HG02884 (cell line): ENCODE measurements at regions not wholly inside any gene's neighbourhood (a gene's known extent, or its start where the extent isn't known, plus 50 kb on each side); places are given as distances from the start of the nearest gene placed in this dataset.
"Not testable (repeated sequence)": the region's sequence is repeated elsewhere in the genome, so short reads cannot be mapped to it uniquely, and the experiment has no call there.

ENCODE experiments used
- ATAC-seq: cut with Tn5 transposase; IDR thresholded peaks from one replicate; pipeline ENCODE4 v1.9.1; 2021; ENCODE audit warnings: mild to moderate bottlenecking, moderate library complexity; ENCODE audit not compliant: unreplicated experiment

- ATAC-seq, result no peak
Measured at GRCh38 chr12:23236066-23236780, 611.3 kb downstream of the ETNK1 start.

- no peak for ATAC-seq
Measured at GRCh38 chr12:23236811-23237210, 611.8 kb downstream of the ETNK1 start.

GRCh38 chr12:23238190-23238589, 613.2 kb downstream of the ETNK1 start:
- no peak for ATAC-seq

GRCh38 chr12:23238957-23239356, 614.0 kb downstream of the ETNK1 start:
- no peak for ATAC-seq

GRCh38 chr12:23245186-23245585, 620.2 kb downstream of the ETNK1 start:
- ATAC-seq, result no peak

- no peak for ATAC-seq
Measured at GRCh38 chr12:23253191-23253590, 628.2 kb downstream of the ETNK1 start.

- ATAC-seq, result not testable (repeated sequence)
Measured at GRCh38 chr12:23253910-23254309, 628.9 kb downstream of the ETNK1 start.

GRCh38 chr12:23259558-23259957, 634.6 kb downstream of the ETNK1 start:
- no peak for ATAC-seq

GRCh38 chr12:23262670-23263069, 637.7 kb downstream of the ETNK1 start:
- ATAC-seq, result no peak

GRCh38 chr12:23277831-23278230, 652.9 kb downstream of the ETNK1 start:
- ATAC-seq, result no peak

- ATAC-seq, result no peak
Measured at GRCh38 chr12:23281295-23281694, 656.3 kb downstream of the ETNK1 start.

GRCh38 chr12:23282701-23283100, 657.7 kb downstream of the ETNK1 start:
- ATAC-seq, result no peak

- ATAC-seq, result not testable (repeated sequence)
Measured at GRCh38 chr12:23285764-23286530, 661.0 kb downstream of the ETNK1 start.

GRCh38 chr12:23290627-23291330, 658.7 kb downstream of the SOX5 start:
- ATAC-seq, result no peak

- no peak for ATAC-seq
Measured at GRCh38 chr12:23303220-23303619, 646.2 kb downstream of the SOX5 start.

GRCh38 chr12:23303821-23304220, 645.6 kb downstream of the SOX5 start:
- ATAC-seq, result no peak

GRCh38 chr12:23333938-23334337, 615.5 kb downstream of the SOX5 start:
- ATAC-seq, result no peak

GRCh38 chr12:23335593-23335992, 613.9 kb downstream of the SOX5 start:
- no peak for ATAC-seq

GRCh38 chr12:23337213-23337612, 612.3 kb downstream of the SOX5 start:
- ATAC-seq, result no peak

- no peak for ATAC-seq
Measured at GRCh38 chr12:23340351-23340750, 609.1 kb downstream of the SOX5 start.

GRCh38 chr12:23342407-23342806, 607.1 kb downstream of the SOX5 start:
- ATAC-seq, result no peak

- no peak for ATAC-seq
Measured at GRCh38 chr12:23349564-23349963, 599.9 kb downstream of the SOX5 start.
